GM18511 (cell line): ENCODE measurements at regions not wholly inside any gene's neighbourhood (a gene's known extent, or its start where the extent isn't known, plus 50 kb on each side); places are given as distances from the start of the nearest gene placed in this dataset.
"Not testable (repeated sequence)": the region's sequence is repeated elsewhere in the genome, so short reads cannot be mapped to it uniquely, and the experiment has no call there.

Experiments used
- ATAC-seq: cut with Tn5 transposase; IDR thresholded peaks from one replicate; pipeline ENCODE4 v1.9.1; 2021; ENCODE audit warnings: mild to moderate bottlenecking, moderate library complexity; ENCODE audit not compliant: unreplicated experiment

- ATAC-seq = no peak
Observed at GRCh38 chr20:12112665-12113064, 195.0 kb downstream of the BTBD3 start.

DNA sequence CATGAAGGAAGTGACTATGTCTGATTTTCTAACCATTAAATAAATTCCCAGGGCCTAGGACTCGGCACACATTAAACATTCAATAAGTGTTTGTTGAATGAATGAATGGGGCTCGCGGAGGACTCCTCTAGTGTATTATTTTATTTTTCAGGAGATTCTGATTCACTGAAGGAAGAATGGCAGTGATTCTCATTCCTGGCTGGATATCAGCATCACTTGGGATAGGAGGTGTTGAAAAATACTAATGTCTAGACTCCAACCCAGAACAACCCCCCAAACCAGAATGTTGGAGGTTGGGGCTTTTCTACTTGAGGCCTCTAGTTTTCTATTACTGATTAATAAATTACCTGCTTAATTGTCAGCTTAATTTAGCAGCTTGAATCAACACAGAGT, 195.4 kb downstream of the BTBD3 start:
- ATAC-seq = no peak

- ATAC-seq = no peak
Observed at GRCh38 chr20:12113468-12114371, 196.0 kb downstream of the BTBD3 start.

GRCh38 chr20:12129114-12129513, 211.4 kb downstream of the BTBD3 start:
- ATAC-seq = not testable (repeated sequence)

- not testable (repeated sequence) for ATAC-seq
Observed at GRCh38 chr20:12129532-12129931, 211.8 kb downstream of the BTBD3 start.

DNA sequence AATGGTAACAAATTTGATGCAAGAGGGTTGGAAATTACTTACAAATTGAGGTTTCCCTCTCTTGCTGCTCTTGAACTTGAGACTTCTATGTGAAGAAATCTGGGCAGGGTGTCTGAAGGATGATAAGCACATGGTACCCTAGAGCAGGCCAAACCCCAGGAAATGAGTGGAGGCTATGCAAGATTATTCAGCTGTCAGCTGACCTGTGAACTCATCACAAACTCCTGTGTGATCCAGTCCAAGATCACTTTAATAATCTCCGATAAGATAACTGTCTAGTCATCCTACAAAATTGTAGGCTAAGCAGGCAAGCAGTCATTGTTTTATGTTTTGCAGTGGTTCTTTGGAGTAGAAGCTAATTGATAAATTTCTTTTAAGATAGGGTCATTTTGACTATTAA, 213.1 kb downstream of the BTBD3 start:
- ATAC-seq = no peak

GRCh38 chr20:12133553-12133952, 215.9 kb downstream of the BTBD3 start:
- no peak for ATAC-seq

DNA sequence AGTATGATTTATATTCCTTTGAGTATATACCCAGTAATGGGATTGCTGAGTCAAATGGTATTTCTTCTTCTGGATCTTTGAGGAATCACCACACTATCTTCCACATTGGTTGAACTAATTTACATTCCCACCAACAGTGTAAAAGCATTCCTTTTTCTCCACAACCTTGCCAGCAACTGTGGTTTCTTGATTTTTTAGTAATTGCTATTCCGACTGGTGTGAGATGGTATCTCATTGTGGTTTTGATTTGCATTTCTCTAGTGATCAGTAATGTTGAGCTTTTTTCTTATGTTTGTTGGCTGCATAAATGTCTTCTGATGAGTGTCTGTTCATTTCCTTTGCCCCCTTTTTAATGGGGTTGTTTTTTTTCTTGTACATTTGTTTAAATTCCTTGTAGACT, 228.3 kb downstream of the BTBD3 start:
- not testable (repeated sequence) for ATAC-seq

GRCh38 chr20:12152996-12153395, 235.3 kb downstream of the BTBD3 start:
- ATAC-seq = no peak

DNA sequence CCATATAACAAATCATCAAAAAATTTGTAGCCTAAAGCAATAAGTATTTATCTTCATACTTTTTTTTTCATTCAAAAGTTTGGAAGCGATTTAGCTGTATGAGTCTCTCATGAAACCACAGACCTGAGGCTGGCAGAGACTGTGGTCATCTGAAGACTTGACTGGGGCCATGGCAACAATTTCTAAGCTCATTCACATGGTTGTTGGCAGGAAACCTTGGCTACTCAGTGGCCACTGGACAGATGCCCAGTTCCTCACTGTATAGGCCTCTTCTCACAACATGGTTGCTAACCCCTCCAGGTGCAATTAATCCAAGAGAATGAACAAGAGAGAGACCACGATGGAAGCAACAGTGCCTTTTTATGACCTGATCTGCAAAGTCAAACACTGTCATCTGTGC, 235.9 kb downstream of the BTBD3 start:
- no peak for ATAC-seq

DNA sequence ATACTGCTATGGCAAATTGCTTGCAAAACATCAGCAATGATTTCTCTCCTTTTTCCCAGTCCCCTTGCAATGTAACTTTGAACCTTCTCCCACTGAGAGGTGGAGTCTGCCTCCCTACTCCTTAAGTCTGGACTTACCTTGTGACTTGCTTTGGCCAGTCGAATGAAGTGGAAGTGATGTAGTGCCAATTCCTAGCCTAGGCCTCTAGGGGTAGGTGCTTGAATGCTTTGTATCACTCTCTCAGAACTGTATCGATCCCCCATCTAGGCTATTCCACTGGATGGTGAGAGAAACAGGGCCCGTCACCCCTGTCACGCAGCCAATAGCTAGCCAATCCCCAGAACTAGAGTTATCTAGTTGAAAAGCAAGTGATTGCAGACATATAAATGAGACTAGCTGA, 238.6 kb downstream of the BTBD3 start:
- no peak for ATAC-seq

GRCh38 chr20:12159261-12159660, 241.6 kb downstream of the BTBD3 start:
- no peak for ATAC-seq

DNA sequence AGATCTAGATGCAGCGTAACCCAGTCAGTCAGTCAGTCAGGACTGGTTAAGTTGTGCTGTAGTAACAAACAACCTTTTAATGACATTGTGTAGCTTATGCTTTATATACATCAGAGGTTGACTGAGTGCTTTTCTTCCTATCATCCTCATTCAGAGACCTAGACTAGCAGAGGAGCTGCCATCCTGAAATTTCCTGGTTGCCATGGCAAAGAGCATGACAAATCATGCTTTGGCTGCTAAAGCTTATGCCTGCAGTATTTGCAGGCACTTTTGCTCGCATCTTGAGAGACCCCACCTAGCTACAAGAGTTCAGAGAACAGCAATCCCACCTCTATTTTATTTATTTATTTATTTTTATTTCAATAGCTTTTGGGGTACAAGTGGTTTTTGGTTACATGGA, 244.0 kb downstream of the BTBD3 start:
- no peak for ATAC-seq

GRCh38 chr20:12166053-12166717, 248.5 kb downstream of the BTBD3 start:
- ATAC-seq = no peak

GRCh38 chr20:12170406-12170805, 252.7 kb downstream of the BTBD3 start:
- no peak for ATAC-seq

DNA sequence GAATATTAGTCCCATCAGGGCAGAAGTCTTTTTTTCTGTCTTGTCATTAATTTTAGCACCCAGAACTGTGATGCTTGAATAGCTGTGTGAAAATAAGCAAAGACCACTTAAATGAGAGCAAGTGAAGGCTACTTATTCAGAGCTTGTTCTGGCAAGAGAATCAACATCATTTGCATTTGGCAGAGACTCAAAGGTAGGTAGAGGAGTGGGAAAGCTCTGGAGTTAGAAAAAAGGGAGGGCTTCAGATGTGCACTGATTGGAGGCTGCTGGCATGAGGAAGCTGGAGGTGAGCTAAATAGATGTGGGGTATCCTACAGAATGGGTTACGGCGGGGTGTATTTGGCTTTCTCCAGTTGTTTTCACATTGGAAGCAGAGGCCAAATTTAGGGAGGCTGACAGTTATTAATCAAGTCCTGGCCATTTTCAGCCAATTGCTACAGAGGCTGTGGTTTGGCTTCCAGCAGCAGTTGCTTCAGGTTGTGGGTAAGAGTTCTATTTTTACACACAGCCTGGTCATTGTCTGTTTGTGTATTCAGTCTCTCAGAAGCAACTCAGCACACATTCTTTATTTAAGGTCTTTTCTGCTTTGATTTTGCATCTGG, 254.3 kb downstream of the BTBD3 start:
- no peak for ATAC-seq

DNA sequence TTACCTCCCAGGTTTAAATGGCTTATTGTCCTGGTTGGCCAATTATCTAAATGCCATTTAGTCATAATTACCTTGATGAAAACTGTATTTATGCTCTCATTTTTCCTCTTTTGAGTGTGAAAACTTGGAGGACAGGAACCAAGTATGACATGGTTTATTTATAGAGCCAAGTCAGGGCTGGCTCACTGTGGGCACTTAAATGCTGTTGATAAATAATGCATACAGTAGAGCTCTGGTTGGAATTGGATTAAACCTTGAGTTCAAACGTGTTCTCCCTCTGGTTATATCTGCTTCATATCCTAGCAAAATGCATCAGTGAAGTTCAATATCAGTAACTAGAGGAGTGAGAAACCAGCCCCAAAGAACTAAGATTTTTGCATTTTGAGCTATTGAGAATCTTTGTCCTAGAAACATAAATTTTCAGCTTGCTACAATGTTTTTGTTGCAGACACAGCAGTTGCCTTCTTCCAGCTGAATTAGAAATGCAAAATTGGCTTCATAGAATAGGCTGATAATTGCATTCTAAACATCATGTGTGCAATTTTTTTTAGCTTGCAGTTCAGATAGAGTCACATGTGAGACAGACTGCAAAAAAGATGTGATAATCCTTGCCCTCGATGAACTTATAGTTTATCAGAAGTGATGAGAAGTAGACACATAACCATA, 255.8 kb downstream of the BTBD3 start:
- no peak for ATAC-seq

DNA sequence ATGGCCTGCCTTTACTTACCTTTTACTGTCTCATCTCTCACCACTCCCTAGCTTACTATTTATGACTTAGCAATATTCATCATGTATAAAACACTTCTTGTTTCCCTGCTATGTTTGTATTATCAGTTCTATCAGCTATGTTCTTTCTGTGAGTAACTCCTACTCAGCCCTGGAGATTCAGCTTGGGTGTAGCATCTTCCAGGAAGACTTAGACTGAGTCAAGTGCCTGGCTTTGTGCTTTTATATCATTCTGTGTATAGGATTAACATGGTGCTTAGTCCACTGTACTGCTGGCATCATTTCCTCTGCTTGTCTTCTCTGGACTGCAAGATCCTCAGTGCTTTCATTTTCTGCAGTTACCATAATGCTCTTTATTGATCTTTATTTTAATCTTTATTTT, 257.8 kb downstream of the BTBD3 start:
- no peak for ATAC-seq

GRCh38 chr20:12177657-12178293, 260.1 kb downstream of the BTBD3 start:
- no peak for ATAC-seq

DNA sequence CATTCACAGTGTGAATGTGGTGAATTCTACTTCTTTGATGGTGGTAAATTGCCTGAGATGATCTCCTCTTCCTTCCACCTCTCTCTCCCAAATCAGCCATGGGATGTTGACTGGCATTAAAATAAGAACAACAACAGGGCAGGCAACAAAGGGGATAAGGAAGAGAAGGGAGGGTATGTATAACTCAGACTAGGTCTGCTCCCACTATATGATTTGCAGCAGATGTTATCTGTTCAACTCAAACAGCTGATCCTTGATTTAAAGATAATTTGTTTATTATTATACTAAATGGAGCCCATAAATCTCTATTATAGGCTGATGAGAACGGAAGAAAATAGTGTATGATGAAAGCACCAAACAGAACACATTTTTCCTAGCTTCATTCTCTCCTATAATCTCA, 262.0 kb downstream of the BTBD3 start:
- no peak for ATAC-seq

- no peak for ATAC-seq
Observed at GRCh38 chr20:12180107-12180661, 262.5 kb downstream of the BTBD3 start.
